Inflammatory macrophage (primary cell): ENCODE measurements at regions not wholly inside any gene's neighbourhood (a gene's known extent, or its start where the extent isn't known, plus 50 kb on each side); places are given as distances from the start of the nearest gene placed in this dataset.

Experiments used
- DNase-seq, 2 donors: peaks; one replicate each; pipeline ENCODE4 v3.0.0-alpha.2; 2020 to 2022

- DNase-seq: peak; percentile 16 to 54
These were observed 97.4 kb upstream of the MAST4 start for GRCh38 chr5:66498791-66499207.

- DNase-seq: no peak
These were observed 92.9 kb upstream of the MAST4 start for GRCh38 chr5:66503203-66503789.

- DNase-seq: no peak
These were observed 89.1 kb upstream of the MAST4 start for GRCh38 chr5:66507106-66507505.

- DNase-seq: no peak
These were observed 84.7 kb upstream of the MAST4 start for GRCh38 chr5:66511491-66511890.

- DNase-seq: no peak
These were observed 83.1 kb upstream of the MAST4 start for GRCh38 chr5:66513130-66513529.

- no peak for DNase-seq
These were observed 81.0 kb upstream of the MAST4 start for GRCh38 chr5:66515209-66515608.

GRCh38 chr5:66516550-66516949 is 79.6 kb upstream of the MAST4 start:
- DNase-seq: no peak

- no peak for DNase-seq
These were observed 78.8 kb upstream of the MAST4 start for GRCh38 chr5:66517351-66517750.

- no peak for DNase-seq
These were observed 78.1 kb upstream of the MAST4 start for GRCh38 chr5:66518052-66518451.

GRCh38 chr5:66518753-66519152 is 77.4 kb upstream of the MAST4 start:
- DNase-seq: no peak

GRCh38 chr5:66519626-66520025 is 76.6 kb upstream of the MAST4 start:
- DNase-seq: no peak

- DNase-seq: no peak
These were observed 75.3 kb upstream of the MAST4 start for GRCh38 chr5:66520854-66521253.

- DNase-seq: no peak
These were observed 68.6 kb upstream of the MAST4 start for GRCh38 chr5:66527478-66528035.

- no peak for DNase-seq
These were observed 67.0 kb upstream of the MAST4 start for GRCh38 chr5:66529182-66529581.

- DNase-seq: no peak
These were observed 66.5 kb upstream of the MAST4 start for GRCh38 chr5:66529704-66530103.

GRCh38 chr5:66538126-66538525 is 58.1 kb upstream of the MAST4 start:
- DNase-seq: no peak

GRCh38 chr5:66538531-66538930 is 57.7 kb upstream of the MAST4 start:
- DNase-seq: no peak

- no peak for DNase-seq
These were observed 56.1 kb upstream of the MAST4 start for GRCh38 chr5:66540078-66540477.

GRCh38 chr5:66542711-66543110 is 53.5 kb upstream of the MAST4 start:
- DNase-seq: no peak
